ENCODE measurements at regions not wholly inside any gene's neighbourhood (a gene's known extent, or its start where the extent isn't known, plus 50 kb on each side); places are given as distances from the start of the nearest gene placed in this dataset.

DNA sequence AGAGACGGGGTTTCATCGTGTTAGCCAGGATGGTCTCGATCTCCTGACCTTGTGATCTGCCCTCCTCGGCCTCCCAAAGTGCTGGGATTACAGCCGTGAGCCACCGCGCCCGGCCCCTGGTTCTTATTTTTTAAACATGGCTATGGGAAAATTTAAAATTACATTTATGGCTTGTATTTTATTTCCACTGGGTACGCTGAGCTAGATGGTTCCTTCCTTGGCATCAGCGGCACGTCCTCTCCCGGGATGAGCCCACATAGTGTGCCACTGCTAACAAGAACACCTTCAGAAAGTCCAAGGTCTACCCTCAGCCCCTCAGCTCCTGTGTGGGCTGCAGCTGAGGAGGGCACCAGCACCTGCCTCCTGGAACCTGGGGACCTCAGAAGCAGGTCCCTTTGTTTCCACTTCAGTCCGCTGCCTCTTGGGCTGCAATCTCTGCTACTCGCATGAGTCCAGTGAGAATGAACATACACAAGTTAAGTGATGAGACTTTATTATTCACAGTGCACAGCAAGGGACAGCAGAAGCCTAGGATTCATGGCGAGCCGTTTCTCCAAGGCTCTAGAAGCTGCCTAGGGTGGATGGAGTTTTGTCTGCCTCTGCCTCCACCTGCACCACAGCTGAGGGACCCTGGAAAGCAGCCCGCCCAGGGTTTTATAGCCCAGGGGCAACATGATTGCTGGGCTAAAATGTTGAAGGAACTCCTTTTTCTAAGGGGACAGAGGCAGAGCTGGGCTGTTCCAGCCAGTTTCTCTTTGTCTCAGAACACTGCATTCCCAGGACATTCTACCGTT is 107.5 kb upstream of the TEX51 start:
- H3K79me2 ChIP-seq (ENCODE audit: control insufficient read depth, insufficient read depth, low read length), result no peaks in the 10 kb centered on the region
- TF ChIP-seq, protein P1, sequence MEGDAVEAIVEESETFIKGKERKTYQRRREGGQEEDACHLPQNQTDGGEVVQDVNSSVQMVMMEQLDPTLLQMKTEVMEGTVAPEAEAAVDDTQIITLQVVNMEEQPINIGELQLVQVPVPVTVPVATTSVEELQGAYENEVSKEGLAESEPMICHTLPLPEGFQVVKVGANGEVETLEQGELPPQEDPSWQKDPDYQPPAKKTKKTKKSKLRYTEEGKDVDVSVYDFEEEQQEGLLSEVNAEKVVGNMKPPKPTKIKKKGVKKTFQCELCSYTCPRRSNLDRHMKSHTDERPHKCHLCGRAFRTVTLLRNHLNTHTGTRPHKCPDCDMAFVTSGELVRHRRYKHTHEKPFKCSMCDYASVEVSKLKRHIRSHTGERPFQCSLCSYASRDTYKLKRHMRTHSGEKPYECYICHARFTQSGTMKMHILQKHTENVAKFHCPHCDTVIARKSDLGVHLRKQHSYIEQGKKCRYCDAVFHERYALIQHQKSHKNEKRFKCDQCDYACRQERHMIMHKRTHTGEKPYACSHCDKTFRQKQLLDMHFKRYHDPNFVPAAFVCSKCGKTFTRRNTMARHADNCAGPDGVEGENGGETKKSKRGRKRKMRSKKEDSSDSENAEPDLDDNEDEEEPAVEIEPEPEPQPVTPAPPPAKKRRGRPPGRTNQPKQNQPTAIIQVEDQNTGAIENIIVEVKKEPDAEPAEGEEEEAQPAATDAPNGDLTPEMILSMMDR (conservative IDR thresholded peaks at IDR 0.05 in 1 of 2, IDR thresholded peaks at IDR 0.05 in 1 of 2; ENCODE audit: low read depth in 1 of 2, low read length in 2 of 2), result no peak
- TF ChIP-seq EZH2 (IDR thresholded peaks at IDR 0.05; ENCODE audit: low read length, missing control alignments), result no peak
- H3K27ac ChIP-seq (ENCODE audit: insufficient read depth, low read length), result no peak overlapping the region
- no peaks in the 10 kb centered on the region for H3K27me3 ChIP-seq (ENCODE audit: control insufficient read depth, insufficient read depth, low read length)
- no peak overlapping the region for H3K4me3 ChIP-seq (replicated peaks in 1 of 4; ENCODE audit: control extremely low read depth in 1 of 4, insufficient read depth in 1 of 4, low read depth in 3 of 4, low read length in 4 of 4)
- H3K9me3 ChIP-seq (ENCODE audit: control insufficient read depth, insufficient read depth, low read depth, low read length), result no peaks in the 10 kb centered on the region
- H3K4me1 ChIP-seq (ENCODE audit: control insufficient read depth, extremely low read depth, insufficient read depth, low read length), result no peaks in the 10 kb centered on the region
- no peak overlapping the region for H3K4me2 ChIP-seq (ENCODE audit: extremely low read depth, insufficient read depth, low read length)
- no peak overlapping the region for H2AFZ ChIP-seq (ENCODE audit: low read length)
- no peak overlapping the region for H3K9ac ChIP-seq (ENCODE audit: insufficient read depth, low read length)
- DNase-seq (ENCODE audit: low read depth in 2 of 2), result no peak
- no peaks in the 10 kb centered on the region for H4K20me1 ChIP-seq (ENCODE audit: control insufficient read depth, extremely low read depth, insufficient read depth, low read length)
- H3K36me3 ChIP-seq (ENCODE audit: control insufficient read depth, insufficient read depth, low read length), result no peaks in the 10 kb centered on the region

DNA sequence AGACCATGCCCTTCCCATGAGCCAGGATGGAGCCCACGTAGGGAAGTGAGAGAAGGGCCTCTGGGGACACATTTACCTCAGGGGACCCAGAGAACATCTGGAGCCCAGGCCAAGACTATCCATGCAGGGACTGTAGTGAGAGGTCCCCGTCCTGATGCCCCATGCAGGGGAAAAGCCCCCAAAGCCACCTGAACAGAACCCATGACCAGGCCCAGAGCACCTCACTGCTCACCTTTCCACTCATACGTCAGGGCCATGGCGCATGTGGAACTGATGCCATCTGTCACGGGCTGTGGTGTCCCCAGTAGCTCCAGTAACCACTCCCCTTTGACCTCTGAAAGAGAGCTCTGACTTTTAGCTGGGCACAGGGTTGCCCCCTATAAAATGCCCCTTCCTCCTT is 106.5 kb upstream of the TEX51 start:
- no peak overlapping the region for H3K27ac ChIP-seq (ENCODE audit: insufficient read depth, low read length)

DNA sequence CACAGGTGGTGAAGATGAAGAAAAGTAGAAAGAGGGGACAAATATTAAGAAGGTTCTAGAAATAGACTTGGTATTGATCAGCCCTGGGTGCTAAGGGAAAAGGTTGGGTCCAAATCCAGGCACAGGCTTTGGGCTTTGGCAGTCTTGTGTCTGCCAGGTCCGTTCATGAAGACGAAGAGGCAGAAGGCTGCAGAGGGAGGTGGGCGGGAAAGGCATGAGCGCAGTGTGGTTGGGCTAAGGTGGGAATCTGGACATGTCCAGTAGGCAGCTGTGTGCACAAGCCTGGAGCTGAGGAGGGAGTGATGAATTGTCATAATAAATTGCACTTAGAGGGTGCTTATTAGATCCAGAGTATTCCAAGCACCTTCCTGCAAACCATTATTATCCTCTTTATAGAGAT is 105.7 kb upstream of the TEX51 start:
- Histone ChIP-seq H3K79me2 (ENCODE audit: control insufficient read depth, insufficient read depth, low read length) (no peaks in the 10 kb centered on the region), H3K9ac (ENCODE audit: insufficient read depth, low read length) (no peak overlapping the region), H3K4me2 (ENCODE audit: extremely low read depth, insufficient read depth, low read length) (no peak overlapping the region), H2AFZ (ENCODE audit: low read length) (no peak overlapping the region), H4K20me1 (ENCODE audit: control insufficient read depth, extremely low read depth, insufficient read depth, low read length) (no peaks in the 10 kb centered on the region), H3K4me1 (ENCODE audit: control insufficient read depth, extremely low read depth, insufficient read depth, low read length) (no peaks in the 10 kb centered on the region), H3K36me3 (ENCODE audit: control insufficient read depth, insufficient read depth, low read length) (no peaks in the 10 kb centered on the region), H3K4me3 (replicated peaks in 1 of 4; ENCODE audit: control extremely low read depth in 1 of 4, insufficient read depth in 1 of 4, low read depth in 3 of 4, low read length in 4 of 4) (no peak overlapping the region), H3K9me3 (ENCODE audit: control insufficient read depth, insufficient read depth, low read depth, low read length) (no peaks in the 10 kb centered on the region), H3K27me3 (ENCODE audit: control insufficient read depth, insufficient read depth, low read length) (no peaks in the 10 kb centered on the region), H3K27ac (ENCODE audit: insufficient read depth, low read length) (no peak overlapping the region)
- DNase-seq (ENCODE audit: low read depth in 2 of 2), result no peak
- no peak for TF ChIP-seq EZH2 (IDR thresholded peaks at IDR 0.05; ENCODE audit: low read length, missing control alignments)
- TF ChIP-seq, protein P1 (conservative IDR thresholded peaks at IDR 0.05 in 1 of 2, IDR thresholded peaks at IDR 0.05 in 1 of 2; ENCODE audit: low read depth in 1 of 2, low read length in 2 of 2), result no peak

More for the DNA sequence above, 106.5 kb upstream of the TEX51 start:
- no peaks in the 10 kb centered on the region for H3K27me3 ChIP-seq (ENCODE audit: control insufficient read depth, insufficient read depth, low read length)
- H3K4me2 ChIP-seq (ENCODE audit: extremely low read depth, insufficient read depth, low read length), result no peak overlapping the region
- H4K20me1 ChIP-seq (ENCODE audit: control insufficient read depth, extremely low read depth, insufficient read depth, low read length), result no peaks in the 10 kb centered on the region
- H2AFZ ChIP-seq (ENCODE audit: low read length), result no peak overlapping the region
- DNase-seq (ENCODE audit: low read depth in 2 of 2), result no peak
- H3K79me2 ChIP-seq (ENCODE audit: control insufficient read depth, insufficient read depth, low read length), result no peaks in the 10 kb centered on the region
- H3K4me1 ChIP-seq (ENCODE audit: control insufficient read depth, extremely low read depth, insufficient read depth, low read length), result no peaks in the 10 kb centered on the region
- no peak overlapping the region for H3K4me3 ChIP-seq (replicated peaks in 1 of 4; ENCODE audit: control extremely low read depth in 1 of 4, insufficient read depth in 1 of 4, low read depth in 3 of 4, low read length in 4 of 4)
- no peak overlapping the region for H3K9ac ChIP-seq (ENCODE audit: insufficient read depth, low read length)
- H3K36me3 ChIP-seq (ENCODE audit: control insufficient read depth, insufficient read depth, low read length), result no peaks in the 10 kb centered on the region
- no peaks in the 10 kb centered on the region for H3K9me3 ChIP-seq (ENCODE audit: control insufficient read depth, insufficient read depth, low read depth, low read length)
- no peak for TF ChIP-seq EZH2 (IDR thresholded peaks at IDR 0.05; ENCODE audit: low read length, missing control alignments)
- TF ChIP-seq, protein P1 (conservative IDR thresholded peaks at IDR 0.05 in 1 of 2, IDR thresholded peaks at IDR 0.05 in 1 of 2; ENCODE audit: low read depth in 1 of 2, low read length in 2 of 2), result no peak
